Calu3 (cell line): ENCODE measurements at regions not wholly inside any gene's neighbourhood (a gene's known extent, or its start where the extent isn't known, plus 50 kb on each side); places are given as distances from the start of the nearest gene placed in this dataset.

Experiments
- BruUV-seq: library from RNA; stranded (reverse); fragments of 400-500 nt; replicated peaks from 2 replicates; lab custom pipeline; 2021; lab: Mats Ljungman, UMichigan
- CTCF ChIA-PET: fragments of 300-600 bp; sonication (Branson Sonifier 250); formaldehyde crosslinking; loops from one replicate; lab custom pipeline; 2022; ENCODE audit warnings: antibody characterized with exemption; lab: Charles Lee
- DNase-seq: peaks from one replicate; pipeline ENCODE4 v3.0.0; 2022
- H3K27ac Mint-ChIP-seq: one replicate; pipeline ENCODE4 v1.8.0; 2022; ENCODE audit warnings: mixed read lengths; ENCODE audit not compliant: unreplicated experiment
- H3K27me3 Mint-ChIP-seq: one replicate; pipeline ENCODE4 v1.8.0; 2022; ENCODE audit warnings: mixed read lengths; ENCODE audit not compliant: unreplicated experiment
- H3K36me3 Mint-ChIP-seq: one replicate; pipeline ENCODE4 v1.8.0; 2022; ENCODE audit warnings: mild to moderate bottlenecking, moderate library complexity, mixed read lengths; ENCODE audit not compliant: insufficient read depth, unreplicated experiment
- H3K4me1 Mint-ChIP-seq: one replicate; pipeline ENCODE4 v1.8.0; 2022; ENCODE audit warnings: mild to moderate bottlenecking, low read depth, mixed read lengths; ENCODE audit not compliant: unreplicated experiment
- H3K4me3 Mint-ChIP-seq: one replicate; pipeline ENCODE4 v1.8.0; 2022; ENCODE audit warnings: mild to moderate bottlenecking, low read depth, moderate library complexity, mixed read lengths; ENCODE audit not compliant: unreplicated experiment
- H3K9me3 Mint-ChIP-seq: one replicate; pipeline ENCODE4 v1.8.0; 2022; ENCODE audit warnings: low read depth, mixed read lengths; ENCODE audit not compliant: unreplicated experiment
- intact Hi-C: fragments of 100-400 bp; cut with micrococcal nuclease; formaldehyde crosslinking; loops from one replicate; pipeline ENCODE4 v1.10.0; 2022; ENCODE audit not compliant: unreplicated experiment
- TF ChIP-seq, protein P1 (sequence below): fragments of 200-600 bp; IDR thresholded peaks from one replicate; pipeline ENCODE4 v1.8.0; 2022; ENCODE audit warnings: antibody characterized with exemption; ENCODE audit not compliant: unreplicated experiment

DNA sequence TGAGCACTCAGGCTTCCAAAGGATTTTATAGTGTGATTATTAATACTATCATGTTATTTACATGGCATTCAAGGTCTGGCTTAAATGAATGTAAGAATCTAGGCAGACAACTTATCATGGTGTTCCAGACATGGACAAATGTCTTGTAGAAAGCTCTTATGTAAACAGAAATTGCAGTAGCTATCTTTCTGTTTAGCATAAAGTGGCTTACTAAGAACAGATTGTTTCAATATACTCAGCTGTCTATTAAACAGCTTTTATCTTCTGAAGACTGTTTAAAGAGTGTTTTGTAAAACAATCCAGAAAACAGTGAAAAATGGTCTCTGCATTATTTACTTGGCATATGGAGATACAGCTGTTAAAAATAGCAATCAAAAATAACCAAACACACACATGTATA, 1061.8 kb upstream of the SEL1L start:
- TF ChIP-seq, protein P1, sequence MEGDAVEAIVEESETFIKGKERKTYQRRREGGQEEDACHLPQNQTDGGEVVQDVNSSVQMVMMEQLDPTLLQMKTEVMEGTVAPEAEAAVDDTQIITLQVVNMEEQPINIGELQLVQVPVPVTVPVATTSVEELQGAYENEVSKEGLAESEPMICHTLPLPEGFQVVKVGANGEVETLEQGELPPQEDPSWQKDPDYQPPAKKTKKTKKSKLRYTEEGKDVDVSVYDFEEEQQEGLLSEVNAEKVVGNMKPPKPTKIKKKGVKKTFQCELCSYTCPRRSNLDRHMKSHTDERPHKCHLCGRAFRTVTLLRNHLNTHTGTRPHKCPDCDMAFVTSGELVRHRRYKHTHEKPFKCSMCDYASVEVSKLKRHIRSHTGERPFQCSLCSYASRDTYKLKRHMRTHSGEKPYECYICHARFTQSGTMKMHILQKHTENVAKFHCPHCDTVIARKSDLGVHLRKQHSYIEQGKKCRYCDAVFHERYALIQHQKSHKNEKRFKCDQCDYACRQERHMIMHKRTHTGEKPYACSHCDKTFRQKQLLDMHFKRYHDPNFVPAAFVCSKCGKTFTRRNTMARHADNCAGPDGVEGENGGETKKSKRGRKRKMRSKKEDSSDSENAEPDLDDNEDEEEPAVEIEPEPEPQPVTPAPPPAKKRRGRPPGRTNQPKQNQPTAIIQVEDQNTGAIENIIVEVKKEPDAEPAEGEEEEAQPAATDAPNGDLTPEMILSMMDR, result no peak
- Mint-ChIP-seq H3K27ac (no peak overlapping the region), H3K36me3 (no peaks in the 10 kb centered on the region), H3K4me1 (no peaks in the 10 kb centered on the region), H3K4me3 (no peak overlapping the region), H3K27me3 (no peaks in the 10 kb centered on the region), H3K9me3 (peaks cover 4% of the 10 kb centered on the region)
- CTCF ChIA-PET, result no interaction called here
- no TSS peak for BruUV-seq
- DNase-seq, result no peak
- intact Hi-C loops, result no loop called here

DNA sequence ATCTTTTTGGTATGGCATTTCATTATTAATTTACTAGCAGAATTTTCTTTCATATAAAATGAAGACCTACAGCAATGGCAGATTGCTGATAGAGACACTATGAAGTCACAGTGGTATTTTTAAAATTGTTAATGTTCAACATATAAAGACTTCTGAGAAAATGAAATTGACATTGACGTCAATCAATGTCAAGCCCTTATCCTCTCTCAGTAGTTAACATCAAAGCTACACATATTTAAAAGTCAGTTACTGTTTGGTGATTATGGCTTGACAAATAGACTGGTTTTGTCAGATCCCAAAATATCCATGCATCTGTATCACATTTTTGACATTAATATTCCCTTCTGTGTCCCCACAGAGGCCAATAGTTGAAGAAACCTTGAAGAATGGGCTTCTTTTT, 1069.1 kb upstream of the SEL1L start:
- H3K9me3 Mint-ChIP-seq, result peaks cover 2% of the 10 kb centered on the region
- H3K4me1 Mint-ChIP-seq, result no peaks in the 10 kb centered on the region
- no peaks in the 10 kb centered on the region for H3K36me3 Mint-ChIP-seq
- BruUV-seq, result no TSS peak
- DNase-seq, result no peak
- no peaks in the 10 kb centered on the region for H3K27me3 Mint-ChIP-seq
- CTCF ChIA-PET, result no interaction called here
- TF ChIP-seq, protein P1, result no peak
- no peak overlapping the region for H3K4me3 Mint-ChIP-seq
- H3K27ac Mint-ChIP-seq, result no peak overlapping the region
- intact Hi-C loops, result no loop called here

DNA sequence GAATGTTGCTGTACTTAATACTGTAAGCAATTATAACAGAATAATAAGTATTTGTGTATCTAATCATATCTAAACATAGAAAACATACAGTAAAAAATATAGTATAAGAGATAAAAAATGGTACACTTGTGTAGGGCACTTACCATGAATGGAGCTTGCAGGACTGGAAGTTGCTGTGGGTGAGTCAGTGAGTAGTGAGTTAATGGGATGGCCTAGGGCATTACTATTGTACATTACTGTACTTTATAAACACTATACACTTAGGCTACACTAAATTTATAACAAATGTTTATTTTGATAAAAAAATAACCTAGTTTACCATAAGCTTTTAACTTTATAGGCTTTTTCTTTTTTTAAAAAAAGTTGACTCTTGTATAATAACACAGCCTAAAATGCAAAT, 1071.2 kb upstream of the SEL1L start:
- H3K9me3 Mint-ChIP-seq, result peaks cover 2% of the 10 kb centered on the region
- H3K27me3 Mint-ChIP-seq, result no peaks in the 10 kb centered on the region
- intact Hi-C loops, result no loop called here
- BruUV-seq, result no TSS peak
- no peak overlapping the region for H3K4me3 Mint-ChIP-seq
- CTCF ChIA-PET, result no interaction called here
- H3K27ac Mint-ChIP-seq, result no peak overlapping the region
- TF ChIP-seq, protein P1, result no peak
- H3K4me1 Mint-ChIP-seq, result no peaks in the 10 kb centered on the region
- no peaks in the 10 kb centered on the region for H3K36me3 Mint-ChIP-seq
- no peak for DNase-seq

GRCh38 chr14:82621881-82622450, 1088.3 kb upstream of the SEL1L start:
- TF ChIP-seq, protein P1, result no peak
- H3K9me3 Mint-ChIP-seq, result peaks cover 8% of the 10 kb centered on the region

More at GRCh38 chr14:82621881-82622450, 1088.3 kb upstream of the SEL1L start:
- DNase-seq, result no peak
- Mint-ChIP-seq H3K27ac (no peak overlapping the region), H3K4me1 (no peaks in the 10 kb centered on the region), H3K4me3 (no peak overlapping the region), H3K36me3 (no peaks in the 10 kb centered on the region), H3K27me3 (no peaks in the 10 kb centered on the region)
- intact Hi-C loops, result no loop called here
- CTCF ChIA-PET, result no interaction called here
- BruUV-seq, result no TSS peak
